Stimulated activated CD4-positive, alpha-beta T cell treated with anti-CD3 and anti-CD28 coated beads, Interleukin-2, amount 100 ng/mL, for 24 hours (primary cell): ENCODE measurements at regions not wholly inside any gene's neighbourhood (a gene's known extent, or its start where the extent isn't known, plus 50 kb on each side); places are given as distances from the start of the nearest gene placed in this dataset.

Experiments
- DNase-seq, 2 donors: peaks; one replicate each; pipeline ENCODE4 v3.0.0-alpha.2; 2020

DNA sequence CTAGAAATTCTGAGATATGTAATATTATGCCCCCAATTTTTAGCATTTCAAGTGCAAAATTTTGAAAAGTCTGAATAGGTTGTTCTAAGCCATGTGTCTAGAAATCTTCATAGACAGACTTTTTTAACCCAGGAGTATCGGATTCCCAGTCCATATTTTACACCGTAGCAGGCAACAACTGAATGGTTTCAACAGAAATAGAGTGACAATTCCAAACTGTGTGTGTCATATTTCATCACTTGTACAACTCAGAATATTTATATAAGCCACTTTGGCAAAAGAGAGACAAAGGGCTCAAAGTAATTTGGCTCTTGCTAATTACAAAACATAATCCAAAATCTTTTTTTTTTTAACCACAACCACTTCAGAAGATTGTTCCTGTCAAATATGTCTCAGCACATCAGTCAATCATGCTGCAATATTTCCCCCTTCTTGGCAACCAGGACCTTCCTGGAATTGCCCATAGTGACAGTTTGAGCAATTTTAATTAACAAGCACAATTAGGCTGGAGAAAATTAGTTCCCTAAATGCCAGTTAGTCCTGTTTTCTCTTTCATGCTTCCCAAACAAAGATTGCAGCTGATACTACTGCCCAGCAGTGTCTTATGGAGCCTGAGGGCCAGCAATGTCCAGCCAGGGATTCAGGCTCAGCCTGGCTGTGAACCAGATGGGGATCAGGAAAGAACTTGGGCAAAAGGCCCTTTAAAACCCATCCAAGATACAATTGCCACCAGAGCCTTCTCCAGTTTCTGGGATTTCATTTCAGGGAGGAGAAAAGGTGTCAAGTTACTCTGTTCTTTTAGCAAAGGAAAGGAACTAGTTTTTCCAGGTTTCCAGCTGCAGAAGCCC is 533.3 kb upstream of the GHITM start:
- no peak for DNase-seq

DNA sequence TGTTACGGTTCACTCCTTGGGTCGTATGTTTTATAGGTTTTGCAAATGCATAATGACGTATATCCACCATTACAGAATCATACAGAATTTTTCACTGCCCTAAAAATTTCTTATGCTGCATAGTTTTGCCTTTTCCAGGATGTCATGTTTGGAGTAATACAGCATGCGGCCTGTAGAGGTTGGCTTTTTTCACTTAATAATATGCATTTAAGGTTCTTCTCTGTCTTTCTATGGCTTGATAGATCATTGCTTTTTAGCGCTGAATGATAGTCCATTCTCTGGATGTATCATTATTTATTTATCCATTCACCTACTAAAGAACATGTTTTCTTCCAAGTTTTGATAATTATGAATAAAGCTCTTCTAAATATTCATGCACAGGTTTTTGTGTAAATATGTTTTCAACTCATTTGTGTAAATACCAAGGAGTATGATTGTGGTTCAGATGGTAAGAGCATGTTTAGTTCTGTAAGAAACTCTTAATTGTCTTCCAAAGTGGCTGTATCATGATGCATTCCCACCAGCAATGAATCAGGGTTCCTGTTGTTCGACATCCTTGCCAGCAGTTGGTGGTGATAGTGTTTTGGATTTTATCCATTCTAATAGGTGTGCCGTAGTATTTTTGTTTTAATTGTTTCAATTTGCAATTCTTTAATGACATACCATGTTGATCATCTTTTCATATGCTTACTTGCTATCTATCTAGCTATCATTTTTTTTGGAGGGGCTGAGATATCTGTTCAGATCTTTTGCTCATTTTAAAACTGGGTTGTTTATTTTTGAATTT is 531.2 kb upstream of the GHITM start:
- DNase-seq, result no peak

DNA sequence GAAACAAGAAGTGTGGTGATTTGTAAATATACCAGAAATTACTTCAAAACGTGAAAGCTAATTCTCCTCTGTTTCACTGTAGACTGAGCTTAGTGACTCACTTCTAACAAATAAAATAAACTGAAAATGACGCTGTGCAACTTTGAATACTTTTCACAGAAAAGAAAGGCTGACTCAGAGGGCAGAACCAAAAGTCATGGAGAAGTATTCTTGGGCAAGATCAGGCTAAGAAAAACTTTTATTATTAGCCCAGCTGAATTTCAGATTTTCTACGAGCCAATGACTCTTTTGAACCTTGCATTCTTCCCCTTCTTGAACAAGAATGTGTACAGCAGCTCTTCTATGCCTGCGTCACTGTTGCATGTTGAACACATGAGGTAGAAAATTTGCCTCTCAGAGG is 527.3 kb upstream of the GHITM start:
- no peak for DNase-seq

DNA sequence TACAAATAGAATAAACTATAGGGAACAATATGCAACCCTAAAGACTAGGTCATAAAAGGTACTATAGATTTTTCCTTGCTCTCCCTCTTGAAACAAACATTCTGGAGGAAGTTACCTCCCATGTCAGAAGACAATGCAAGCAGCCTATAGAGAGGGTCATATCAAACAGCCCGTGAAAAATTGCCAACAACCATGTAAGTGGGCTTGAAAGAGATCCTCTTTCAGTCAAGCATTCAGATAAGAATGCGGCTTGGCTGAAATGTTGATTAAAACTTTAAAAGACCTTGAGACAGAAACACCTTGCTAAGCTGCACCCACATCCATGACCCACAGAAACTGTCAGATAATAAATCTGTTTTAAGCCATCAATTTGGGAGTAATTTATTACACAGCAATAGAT is 526.6 kb upstream of the GHITM start:
- no peak for DNase-seq

DNA sequence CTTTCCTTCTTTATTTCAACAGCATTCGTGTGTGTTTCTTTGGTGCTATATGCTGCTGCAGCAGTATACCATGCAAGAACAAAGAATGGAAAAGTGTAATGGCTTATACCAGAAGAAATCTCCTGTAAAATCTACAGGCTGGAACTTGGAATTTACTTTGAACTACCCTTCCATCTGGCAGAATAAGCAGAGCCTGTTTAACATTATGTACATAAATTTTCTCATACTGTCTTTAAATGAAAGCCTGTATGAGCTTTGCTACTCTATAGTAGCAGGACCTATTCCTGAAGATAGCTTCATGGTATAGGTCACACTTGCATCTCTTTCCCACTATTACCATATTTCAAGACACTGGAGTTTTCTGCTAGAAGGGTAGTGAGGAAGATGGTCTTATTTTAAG is 522.1 kb upstream of the GHITM start:
- no peak for DNase-seq

DNA sequence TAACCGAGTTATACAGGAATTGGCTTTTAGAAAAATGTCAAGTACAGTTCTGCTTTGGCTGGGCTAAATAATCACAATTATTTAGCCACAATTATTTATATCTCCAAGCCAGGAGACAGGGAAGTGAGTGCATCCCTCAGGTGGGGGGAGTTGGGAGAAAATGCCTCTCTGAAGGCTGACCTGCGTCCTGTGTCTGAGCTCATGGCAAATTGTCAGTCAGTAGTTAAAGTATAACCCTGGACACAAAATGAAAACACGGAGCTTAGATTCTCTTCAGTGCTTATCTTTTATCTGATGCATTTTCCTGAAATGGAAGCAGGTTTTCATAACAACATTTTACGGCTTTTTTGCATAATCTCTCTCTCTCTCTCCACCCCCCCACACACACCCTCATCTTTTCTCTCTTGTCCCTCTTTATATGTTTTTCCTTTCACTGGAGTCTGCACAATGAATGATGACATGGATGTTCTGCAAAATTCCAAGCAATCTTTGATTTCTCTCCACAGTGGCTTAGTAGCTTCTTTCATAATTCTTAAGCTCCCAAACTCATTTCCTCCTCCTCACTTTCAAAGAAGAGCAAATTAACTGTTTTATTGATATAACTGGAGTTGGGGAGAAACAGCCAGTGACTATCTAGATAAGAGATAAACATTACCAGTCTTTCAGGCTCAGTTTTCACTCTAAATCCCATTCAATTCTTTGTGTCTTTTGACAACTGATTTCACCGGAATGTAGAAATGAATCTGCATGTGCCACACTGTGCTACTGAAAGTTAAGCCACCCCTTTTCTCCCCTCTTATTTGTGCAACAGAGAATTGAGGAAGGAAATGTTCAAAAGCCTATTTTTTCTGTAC is 521.4 kb upstream of the GHITM start:
- no peak for DNase-seq

DNA sequence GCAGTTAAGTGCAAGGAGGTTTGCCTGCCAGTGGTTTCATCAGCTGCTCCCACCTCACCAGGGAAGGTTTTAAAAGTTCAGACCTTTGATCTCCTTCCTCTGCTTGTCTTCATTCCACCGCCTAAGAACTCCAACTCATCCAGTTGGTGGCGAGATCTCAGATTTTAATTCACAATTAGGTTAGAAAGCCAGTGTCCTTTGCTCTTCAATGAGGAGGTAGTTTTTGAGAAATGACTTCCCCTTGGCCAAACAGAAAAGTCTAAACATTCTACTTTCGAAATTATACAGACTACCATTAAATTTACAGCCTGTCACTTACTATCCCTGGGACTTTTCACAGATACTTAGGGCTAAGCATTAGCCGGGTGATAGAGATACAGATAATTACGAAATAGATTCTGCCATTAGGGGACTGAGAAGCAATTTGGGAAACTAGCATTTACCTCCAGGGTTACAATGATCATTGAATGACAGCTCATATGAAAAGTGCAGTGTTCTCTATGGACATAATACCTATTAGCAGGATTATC is 513.4 kb upstream of the GHITM start:
- no peak for DNase-seq

DNA sequence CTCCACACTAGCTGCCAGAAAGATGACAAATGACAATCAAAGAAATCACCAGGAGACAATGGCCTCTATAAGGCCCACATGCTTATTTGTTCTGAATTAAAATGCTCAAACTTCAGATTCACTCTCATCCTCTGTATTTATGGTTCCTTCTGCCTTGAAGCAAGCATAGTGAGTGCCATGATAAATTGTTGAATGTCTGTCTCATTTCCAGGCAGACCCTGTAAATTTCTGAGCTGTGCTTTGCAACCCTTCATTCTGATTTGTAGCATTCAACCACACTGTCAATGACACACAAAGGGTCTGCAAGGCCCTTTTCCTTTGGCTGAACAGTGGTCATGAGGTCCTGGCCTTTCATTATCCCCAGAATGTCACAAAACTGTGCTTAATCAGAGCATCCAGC is 506.6 kb upstream of the GHITM start:
- DNase-seq, result no peak

DNA sequence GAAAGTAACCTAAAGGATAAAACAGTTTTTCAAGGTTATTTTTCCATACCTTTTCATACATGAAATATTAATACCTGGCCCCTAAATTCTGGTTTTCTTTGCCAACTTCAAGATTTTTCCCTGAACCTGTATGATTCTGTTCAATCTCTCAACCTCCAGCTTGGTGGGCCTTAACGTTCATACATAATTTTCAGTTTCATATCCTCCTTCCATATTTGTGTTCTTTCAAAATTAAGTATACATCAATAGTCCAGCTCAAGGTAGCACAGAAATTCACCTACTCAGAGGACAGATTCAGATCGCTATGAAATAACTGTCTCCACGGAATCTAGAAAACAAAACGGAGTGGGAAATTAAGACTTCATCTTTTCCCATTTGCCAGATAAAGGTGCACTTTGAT is 505.8 kb upstream of the GHITM start:
- no peak for DNase-seq

DNA sequence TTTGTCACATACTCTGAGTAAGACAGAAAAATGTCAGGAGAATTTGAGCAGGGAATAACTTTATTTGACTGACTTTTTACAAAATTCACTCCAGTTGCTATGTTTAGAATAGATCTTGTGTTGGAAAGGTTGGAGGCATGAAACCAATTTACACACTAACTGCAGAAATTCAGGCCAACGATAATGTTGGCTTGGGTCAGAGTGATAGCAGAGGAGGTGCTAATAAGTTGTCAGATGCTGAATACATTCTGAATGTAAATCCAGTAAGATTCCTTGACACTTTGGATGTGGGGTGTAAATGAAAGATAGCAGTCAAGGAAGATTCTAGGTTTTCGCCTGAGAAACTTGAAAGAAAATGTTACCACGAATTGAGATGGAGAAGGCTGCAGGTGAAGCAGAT is 502.5 kb upstream of the GHITM start:
- DNase-seq, result no peak

DNA sequence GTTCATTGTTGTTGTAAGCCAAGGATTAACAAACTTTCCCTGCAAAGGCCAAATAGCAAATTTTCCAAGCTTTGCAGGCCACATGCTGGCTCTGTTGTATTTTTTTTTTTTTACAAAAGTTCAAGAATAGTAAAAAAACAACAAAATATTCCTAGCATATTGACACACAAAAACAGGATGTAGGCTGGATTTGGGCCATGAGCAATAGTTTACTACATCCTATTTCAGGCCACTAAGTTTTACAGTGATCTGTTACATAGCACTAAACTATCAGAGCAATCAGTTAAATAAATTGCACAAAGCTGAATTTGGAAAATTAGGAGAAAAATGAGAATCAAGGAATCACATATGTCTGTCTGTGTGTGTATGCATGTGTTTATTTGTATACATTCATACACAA is 491.8 kb upstream of the GHITM start:
- no peak for DNase-seq

DNA sequence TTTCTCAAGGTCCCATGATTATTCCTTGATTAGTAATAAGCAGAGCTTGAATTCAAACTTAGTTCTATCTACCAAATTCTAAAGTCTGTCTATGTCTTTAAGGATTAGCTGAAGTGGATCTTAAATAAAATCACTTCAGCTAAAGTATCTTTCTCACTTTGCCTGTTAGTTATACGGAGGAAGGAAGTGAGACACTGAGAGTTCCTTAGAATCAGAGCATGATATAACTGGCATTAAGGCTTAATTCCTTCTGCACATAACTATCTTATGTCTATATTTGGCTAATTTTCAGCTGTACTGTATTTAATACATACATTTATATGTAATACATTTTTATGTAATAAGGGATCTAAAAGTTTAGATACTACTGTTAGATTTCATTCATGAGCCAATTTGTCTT is 491.1 kb upstream of the GHITM start:
- no peak for DNase-seq

DNA sequence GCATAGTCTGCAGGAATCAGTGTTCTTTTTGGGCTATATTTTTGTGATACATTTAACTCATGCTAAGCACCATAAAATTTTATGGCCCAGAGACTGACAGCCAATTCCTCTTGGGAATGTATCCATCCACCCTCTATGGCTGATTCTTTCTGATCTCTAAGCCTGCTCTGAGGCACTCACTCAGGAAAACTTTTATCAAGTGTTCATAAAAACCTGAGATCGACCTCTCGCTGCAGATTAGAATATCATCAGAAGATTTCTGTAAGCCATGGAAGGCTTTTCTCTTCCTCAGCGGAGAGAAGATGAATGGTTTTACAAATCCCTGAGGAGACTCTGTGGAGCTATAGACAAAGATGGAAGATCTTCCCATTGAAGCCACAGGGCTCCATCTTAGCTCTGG is 489.8 kb upstream of the GHITM start:
- DNase-seq, result no peak

DNA sequence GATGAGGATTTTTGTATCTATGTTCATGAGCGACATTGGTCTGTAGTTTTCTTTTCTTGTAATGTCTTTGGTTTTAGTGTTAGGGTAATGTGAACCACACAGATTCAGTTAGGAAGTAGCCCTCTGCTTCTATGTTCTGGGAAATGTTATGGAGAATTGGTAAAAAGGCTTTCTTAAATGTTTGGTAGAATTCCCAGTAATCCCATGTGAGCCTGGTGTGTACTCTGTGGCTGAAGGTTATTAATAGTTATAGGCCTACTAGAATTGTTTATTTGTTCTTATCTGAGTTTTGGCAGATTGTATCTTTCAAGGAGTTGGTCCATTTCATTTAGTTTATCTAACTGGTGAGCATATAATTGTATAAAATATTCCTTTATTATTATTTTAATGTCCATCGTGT is 484.6 kb upstream of the GHITM start:
- no peak for DNase-seq

DNA sequence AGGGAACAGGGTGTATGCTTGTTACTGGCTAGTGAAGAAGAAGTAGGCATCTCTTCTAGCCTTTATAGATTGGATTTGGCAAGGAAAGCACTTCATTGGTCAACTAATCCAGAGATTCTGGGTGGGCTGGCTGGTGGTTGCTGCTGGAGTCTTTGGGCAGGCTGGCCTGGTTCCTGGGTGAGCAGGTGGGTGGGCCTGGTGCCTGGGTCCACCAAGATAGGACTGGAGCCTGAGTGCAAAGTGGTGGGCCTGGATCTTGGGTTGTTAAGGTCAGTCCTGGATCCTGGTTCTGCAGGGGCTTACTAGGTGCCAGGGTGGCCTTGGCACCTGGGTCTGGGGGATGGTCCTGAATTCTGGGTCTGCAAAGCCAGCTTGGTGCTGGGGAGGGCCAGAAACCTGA is 482.4 kb upstream of the GHITM start:
- DNase-seq, result no peak

DNA sequence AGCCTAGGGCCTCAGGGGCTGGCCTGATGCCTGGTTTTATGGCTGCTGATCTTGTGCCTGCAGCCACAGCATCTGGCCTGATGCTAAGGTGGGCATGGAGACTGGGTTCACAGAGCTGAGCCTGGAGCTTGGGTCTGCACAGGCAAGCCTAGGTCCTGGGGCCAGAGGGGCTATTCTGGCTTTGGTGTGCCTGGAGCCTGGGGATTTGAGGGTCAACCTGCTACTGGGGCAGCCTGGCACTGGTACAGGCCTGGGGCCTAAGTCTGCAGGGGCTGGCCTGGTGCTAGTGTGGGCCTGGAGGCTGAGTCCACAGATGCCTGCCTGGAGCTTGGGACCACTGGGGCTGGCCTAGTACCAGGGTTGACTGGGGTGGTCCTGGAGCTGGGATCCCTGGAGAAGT is 481.8 kb upstream of the GHITM start:
- no peak for DNase-seq

DNA sequence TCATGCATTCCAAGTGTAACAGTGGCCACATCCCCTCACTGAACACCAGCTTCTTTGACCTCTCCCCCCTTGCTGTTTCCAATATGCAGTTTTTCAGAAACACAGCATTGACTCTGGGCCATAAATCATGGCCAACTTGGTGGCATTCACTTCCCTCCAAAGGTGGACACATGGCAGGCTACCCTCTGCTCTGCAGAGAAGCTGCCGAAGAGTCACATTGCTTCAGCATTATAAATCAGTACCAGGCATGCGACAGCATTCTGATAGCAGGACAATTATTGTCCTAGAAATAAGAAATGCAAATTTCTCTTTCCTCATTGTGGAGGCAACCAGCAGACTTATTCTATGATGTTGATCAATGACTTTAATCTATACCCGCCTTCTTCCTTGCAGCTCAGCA is 475.4 kb upstream of the GHITM start:
- no peak for DNase-seq

DNA sequence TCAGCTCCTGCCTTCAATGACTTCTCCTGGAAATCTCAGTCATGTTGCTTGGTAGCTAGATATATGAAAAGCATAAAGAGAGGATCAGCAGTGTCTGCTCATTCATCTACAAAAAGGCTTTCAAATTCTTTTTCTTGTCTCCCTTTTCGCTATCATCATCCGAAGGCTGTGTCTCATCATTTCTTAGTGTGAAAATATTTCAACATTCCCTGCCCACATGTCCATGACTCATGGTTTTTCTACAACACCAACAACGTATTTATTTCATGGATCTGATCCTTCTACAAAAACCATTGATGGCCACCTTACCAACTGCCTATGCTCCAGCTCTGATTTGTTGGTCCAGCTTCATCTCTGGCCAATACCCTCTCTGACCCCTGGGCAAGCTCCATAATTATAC is 472.5 kb upstream of the GHITM start:
- DNase-seq, result no peak

DNA sequence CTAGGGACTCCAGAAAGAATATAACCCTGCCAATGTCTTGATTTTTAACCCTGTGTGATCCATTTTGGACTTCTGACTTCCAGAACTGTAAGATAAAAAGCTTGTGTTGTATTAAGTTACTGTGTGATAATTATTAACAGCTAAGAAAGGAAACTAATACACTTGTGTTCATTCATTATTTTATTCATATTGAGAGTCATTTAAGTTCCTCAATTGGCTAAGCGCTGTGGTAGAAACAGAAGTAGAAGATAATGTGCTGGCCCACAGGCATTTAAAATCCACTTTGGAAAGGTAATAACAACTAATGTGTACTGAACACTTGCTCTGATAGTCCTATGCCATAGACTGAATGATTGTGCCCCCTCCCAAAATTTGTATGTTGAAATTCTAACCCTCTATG is 471.7 kb upstream of the GHITM start:
- DNase-seq, result no peak

DNA sequence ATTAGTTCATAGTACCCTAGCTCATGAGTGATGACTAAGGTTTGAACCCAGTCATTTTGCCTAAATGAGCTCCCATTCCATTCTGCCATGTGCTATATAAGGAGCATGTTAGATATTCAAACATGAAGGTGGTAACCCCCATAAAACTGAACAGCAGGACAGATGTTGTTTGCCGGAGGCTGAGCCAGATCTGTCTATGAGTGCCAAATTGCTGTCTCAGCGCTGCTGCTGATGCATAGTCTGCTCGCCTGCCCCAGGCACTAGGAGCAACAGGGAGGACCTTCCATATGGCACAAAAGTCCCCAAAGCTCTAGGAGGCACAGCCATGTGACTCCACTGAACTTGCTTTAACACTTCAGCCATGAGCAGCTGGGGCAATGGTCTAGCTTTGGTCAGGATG is 466.0 kb upstream of the GHITM start:
- DNase-seq, result no peak

DNA sequence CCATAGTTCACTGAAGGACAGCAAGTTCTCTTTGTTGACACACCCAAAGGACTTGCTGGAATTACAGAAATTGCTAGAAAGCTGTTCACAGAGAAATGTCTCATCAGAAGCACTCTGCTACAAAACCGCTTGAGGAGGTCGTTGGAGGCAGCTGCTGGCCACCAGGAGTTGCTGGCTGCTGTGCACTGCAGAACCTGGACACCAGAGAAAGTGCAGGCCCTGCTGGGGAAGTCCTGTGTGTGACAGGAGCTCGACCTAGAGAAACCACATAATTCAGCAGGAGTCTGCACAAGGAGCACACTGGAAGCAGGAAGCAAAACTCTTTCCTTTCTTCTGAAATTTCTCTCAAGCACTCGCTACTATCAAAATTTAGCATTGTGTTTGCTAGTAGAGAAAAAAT is 461.5 kb upstream of the GHITM start:
- DNase-seq, result no peak

DNA sequence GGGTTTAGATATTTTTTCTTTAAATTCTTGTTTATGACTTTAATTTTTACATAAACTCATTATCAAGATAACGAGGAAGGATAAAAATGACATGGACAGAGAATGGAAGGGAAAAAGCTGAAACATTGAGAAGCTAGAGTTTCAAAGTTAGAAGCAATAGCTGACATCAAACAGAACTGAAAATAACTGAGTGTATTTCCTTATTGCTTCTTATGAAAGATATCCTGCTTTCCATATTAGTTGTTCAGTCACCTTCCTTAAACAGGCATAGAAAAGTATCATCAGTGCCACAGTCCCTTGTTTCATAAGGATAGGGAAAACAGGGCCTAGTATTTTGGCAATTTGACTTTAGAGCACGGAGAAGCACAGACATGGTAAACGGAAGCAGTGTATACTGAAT is 460.5 kb upstream of the GHITM start:
- no peak for DNase-seq

DNA sequence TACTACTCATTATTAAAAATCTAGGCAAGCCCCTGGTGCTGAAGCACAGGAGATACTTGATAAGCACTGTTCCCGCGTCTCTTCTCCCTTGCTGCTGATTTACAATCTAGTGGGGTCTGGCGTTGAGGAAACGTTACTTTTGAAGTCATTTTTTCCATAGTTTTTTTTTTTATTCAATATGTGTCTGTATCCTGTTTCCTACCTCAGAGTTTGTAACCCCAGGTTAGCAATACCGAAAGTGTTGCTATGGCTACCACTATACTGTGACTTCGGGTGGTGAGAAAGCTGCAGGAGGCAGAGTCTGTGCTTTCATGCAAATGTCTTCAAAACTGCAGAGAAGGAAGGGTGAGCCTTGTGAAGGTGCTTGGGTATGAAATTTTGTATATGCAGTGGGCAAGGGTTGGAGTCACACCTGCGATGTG is 458.8 kb upstream of the GHITM start:
- peak in 1 of 2 donors; percentile 6 for DNase-seq
